ENCODE measurements at regions not wholly inside any gene's neighbourhood (a gene's known extent, or its start where the extent isn't known, plus 50 kb on each side); places are given as distances from the start of the nearest gene placed in this dataset.

DNA sequence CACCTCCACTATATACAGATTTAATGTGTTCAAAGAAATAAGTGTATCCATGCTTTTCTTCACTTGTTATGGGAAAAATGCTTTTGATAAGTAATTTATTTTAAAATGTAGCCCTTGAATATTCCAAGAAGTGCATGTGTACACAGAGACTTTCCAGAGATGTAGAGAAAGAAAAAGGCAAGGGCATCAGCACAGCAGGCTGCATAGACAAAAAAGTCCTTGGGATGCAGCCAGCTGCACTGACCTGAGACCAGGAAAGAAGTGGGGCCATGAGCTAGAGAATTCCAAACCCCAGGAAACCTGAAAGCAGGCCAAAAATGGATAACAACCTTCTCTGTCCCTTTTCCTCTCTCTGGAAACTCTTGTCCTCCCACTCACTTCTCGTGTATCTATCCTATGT is 51.6 kb upstream of the PRDM8 start:
- no peak for TF ChIP-seq POLR2A (IDR thresholded peaks at IDR 0.05)
- no peak for TF ChIP-seq CTCF (IDR thresholded peaks at IDR 0.05)
